OCI-LY1 (cell line): ENCODE measurements at regions not wholly inside any gene's neighbourhood (a gene's known extent, or its start where the extent isn't known, plus 50 kb on each side); places are given as distances from the start of the nearest gene placed in this dataset.
"Not testable (repeated sequence)": the region's sequence is repeated elsewhere in the genome, so short reads cannot be mapped to it uniquely, and the experiment has no call there.

Source experiments
- CTCF ChIP-seq: fragments of 200-600 bp; sonication (generic), shearing (Covaris generic); IDR thresholded peaks from 2 replicates; pipeline ENCODE4 v1.5.1; 2017; ENCODE audit warnings: mild to moderate bottlenecking, antibody characterized with exemption, low read length, moderate library complexity, mixed read lengths
- EZH2 ChIP-seq: fragments of 200-600 bp; sonication (generic), shearing (Covaris generic); IDR thresholded peaks from 2 replicates; pipeline ENCODE4 v1.8.0; 2017; ENCODE audit warnings: borderline replicate concordance, mixed run types, mild to moderate bottlenecking, antibody characterized with exemption, low read length, moderate library complexity, mixed read lengths

- TF ChIP-seq CTCF, EZH2: not testable (repeated sequence)
Measured at GRCh38 chr4:4006356-4006755, 220.4 kb downstream of the OTOP1 start.
